GM19023 (cell line): ENCODE measurements at regions not wholly inside any gene's neighbourhood (a gene's known extent, or its start where the extent isn't known, plus 50 kb on each side); places are given as distances from the start of the nearest gene placed in this dataset.
"Not testable (repeated sequence)": the region's sequence is repeated elsewhere in the genome, so short reads cannot be mapped to it uniquely, and the experiment has no call there.

Experiments
- ATAC-seq: cut with Tn5 transposase; IDR thresholded peaks from one replicate; pipeline ENCODE4 v1.9.1; 2021; ENCODE audit warnings: mild to moderate bottlenecking, moderate library complexity; ENCODE audit not compliant: unreplicated experiment

- no peak for ATAC-seq
Measured at GRCh38 chr4:169342906-169343564, 72.3 kb upstream of the SH3RF1 start.

DNA sequence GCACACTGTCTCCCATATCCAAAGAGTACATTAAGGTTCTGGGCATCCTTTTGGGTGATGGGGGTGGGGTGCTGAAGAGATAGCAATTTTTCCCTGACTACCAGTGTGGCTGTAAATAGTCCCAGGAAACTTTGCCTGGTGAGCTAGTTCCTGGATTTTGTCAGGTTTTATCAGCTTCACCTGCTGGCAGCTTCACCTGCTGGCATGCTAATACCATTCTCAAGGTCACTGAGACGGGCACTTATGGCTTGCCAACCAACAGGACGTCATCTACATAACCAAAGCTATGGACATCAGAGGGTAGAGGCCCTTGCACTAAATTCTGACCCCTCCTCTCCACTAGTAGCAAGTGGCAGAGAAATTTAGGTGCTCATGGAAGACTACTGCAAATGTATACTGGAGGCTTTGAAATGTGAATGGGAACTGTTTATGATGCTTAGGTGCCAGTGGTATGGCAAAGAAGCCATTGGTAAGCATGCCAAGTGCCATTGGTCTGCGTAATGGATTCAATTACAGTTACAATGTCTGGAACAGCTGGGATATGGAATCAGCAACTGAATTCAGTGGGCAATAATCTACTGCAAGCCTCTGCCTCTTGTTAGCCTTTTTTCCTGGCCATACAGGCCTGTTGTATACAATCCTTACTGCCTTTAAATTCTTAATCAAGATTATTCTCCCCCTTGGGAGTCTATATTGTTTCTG is 71.6 kb upstream of the SH3RF1 start:
- ATAC-seq, result no peak

GRCh38 chr4:169341490-169341889 is 70.7 kb upstream of the SH3RF1 start:
- peak; percentile 86 for ATAC-seq

GRCh38 chr4:169340834-169341233 is 70.1 kb upstream of the SH3RF1 start:
- ATAC-seq, result peak; percentile 24

DNA sequence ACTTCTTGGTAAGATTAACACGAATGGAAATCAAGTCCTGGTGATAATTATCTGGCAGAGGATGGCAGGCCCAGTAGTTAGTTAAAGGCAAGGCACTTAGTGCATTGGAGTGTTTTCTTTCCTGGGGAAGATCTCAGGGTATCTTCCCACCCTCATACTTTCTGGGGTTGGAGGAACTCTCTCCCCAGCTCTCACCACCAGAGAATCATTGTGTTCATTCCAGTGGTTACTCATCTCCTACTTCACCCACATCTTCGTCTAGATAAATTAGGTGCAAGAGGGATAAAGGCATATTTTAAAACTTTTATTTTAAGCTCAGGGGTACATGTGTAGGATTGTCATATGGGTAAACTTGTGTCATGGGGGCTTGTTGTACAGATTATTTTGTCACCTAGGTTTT is 67.5 kb upstream of the SH3RF1 start:
- no peak for ATAC-seq

DNA sequence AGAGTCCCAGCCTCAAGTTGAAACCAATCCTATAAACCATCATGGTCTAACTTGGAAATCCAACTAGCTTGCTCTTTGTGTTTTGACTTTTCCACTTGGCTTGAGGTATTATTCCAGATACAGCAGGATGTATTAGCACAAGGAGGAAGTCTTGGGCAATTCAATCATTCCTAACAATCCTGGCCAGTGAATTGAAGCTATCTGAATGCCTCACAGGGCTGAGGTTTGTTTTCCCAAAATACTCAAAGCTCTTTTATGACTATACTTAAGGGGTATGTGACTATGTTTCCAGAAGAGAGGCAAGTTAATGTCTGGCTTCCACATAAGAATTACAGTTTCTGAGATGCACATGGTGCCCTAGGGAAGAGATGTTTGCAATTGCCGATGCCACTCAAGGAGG is 66.8 kb upstream of the SH3RF1 start:
- no peak for ATAC-seq

- ATAC-seq, result no peak
Measured at GRCh38 chr4:169335331-169335730, 64.6 kb upstream of the SH3RF1 start.

GRCh38 chr4:169334335-169334734 is 63.6 kb upstream of the SH3RF1 start:
- no peak for ATAC-seq

DNA sequence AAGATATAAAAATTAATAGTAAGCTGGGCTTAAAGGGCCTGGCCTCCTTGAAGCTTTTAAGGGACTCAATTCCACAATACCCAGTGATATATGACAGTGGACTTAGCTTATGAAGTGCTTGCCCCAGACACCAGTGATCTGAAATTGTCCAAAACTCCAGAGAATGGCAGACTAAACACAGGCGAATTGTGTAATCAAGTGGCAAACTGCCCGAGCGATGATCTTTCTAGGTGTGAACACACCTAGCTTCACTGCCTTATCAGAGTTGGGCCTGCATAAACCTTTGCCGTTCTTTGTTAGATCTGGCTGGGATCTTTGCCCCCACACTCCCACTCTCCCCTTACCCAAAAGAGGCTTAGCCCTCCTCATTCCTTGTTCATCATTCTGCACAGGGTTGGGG is 62.5 kb upstream of the SH3RF1 start:
- ATAC-seq, result no peak

- no peak for ATAC-seq
Measured at GRCh38 chr4:169332583-169332982, 61.8 kb upstream of the SH3RF1 start.

GRCh38 chr4:169330811-169331210 is 60.1 kb upstream of the SH3RF1 start:
- ATAC-seq, result no peak

- ATAC-seq, result no peak
Measured at GRCh38 chr4:169330095-169330494, 59.3 kb upstream of the SH3RF1 start.

- ATAC-seq, result no peak
Measured at GRCh38 chr4:169327951-169328350, 57.2 kb upstream of the SH3RF1 start.

DNA sequence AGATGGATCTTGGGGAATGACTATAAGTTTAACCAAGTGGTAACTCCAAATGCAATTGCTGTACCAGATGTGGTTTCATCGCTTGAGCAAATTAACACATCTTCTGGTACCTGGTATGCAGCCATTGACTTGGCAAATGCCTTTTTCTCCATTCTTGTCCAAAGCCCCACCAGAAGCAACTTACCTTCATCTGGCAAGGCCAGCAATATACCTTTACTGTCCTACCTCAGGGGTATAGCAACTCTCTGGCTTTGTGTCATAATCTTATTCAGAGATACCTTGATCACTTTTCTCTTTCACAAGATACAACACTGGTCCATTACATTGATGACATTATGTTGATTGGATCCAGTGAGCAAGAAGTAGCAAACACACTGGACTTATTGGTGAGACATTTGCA is 53.2 kb upstream of the SH3RF1 start:
- ATAC-seq, result not testable (repeated sequence)

GRCh38 chr4:169322833-169323232 is 52.1 kb upstream of the SH3RF1 start:
- ATAC-seq, result not testable (repeated sequence)
